ENCODE measurements at regions not wholly inside any gene's neighbourhood (a gene's known extent, or its start where the extent isn't known, plus 50 kb on each side); places are given as distances from the start of the nearest gene placed in this dataset.

DNA sequence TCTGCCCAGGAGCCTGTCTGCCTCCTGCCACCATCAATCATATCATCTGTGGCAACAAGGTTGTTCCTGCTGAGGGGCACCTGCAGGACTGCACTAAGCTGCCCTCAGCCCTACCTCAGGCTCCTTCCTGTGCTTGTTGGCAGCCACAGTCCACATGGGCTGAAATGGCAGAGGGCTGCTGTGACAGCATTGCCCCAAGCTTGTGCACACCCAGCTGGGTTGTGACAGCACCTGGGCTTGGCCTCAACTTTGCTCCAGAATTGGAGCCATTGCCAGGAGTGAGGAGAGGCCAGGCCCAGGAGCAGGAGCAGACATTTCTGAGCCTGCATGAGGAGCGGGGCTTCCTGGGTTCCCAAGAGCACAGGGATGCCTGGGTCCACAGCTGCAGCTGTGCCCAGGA is 340.9 kb upstream of the CHRM2 start:
- Histone ChIP-seq H3K27me3 (no peaks in the 10 kb centered on the region), H3K36me3 (no peaks in the 10 kb centered on the region), H3K9me3 (peaks cover 0 to 5% (median 0%) of the 10 kb centered on the region in 11 donors), H3K27ac (no peak overlapping the region), H3K4me1 (no peaks in the 10 kb centered on the region), H3K4me3 (no peak overlapping the region)
- ATAC-seq = peak in 1 of 8 donors; percentile 38
- WGBS, 2 donors = 96 to 100% methylated on average over 1 of the region's 1 CpG
- TF ChIP-seq, protein P1, sequence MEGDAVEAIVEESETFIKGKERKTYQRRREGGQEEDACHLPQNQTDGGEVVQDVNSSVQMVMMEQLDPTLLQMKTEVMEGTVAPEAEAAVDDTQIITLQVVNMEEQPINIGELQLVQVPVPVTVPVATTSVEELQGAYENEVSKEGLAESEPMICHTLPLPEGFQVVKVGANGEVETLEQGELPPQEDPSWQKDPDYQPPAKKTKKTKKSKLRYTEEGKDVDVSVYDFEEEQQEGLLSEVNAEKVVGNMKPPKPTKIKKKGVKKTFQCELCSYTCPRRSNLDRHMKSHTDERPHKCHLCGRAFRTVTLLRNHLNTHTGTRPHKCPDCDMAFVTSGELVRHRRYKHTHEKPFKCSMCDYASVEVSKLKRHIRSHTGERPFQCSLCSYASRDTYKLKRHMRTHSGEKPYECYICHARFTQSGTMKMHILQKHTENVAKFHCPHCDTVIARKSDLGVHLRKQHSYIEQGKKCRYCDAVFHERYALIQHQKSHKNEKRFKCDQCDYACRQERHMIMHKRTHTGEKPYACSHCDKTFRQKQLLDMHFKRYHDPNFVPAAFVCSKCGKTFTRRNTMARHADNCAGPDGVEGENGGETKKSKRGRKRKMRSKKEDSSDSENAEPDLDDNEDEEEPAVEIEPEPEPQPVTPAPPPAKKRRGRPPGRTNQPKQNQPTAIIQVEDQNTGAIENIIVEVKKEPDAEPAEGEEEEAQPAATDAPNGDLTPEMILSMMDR (IDR thresholded peaks at IDR 0.05) = no peak
- intact Hi-C loops (cut with DNase I) = no loop called here
- no peak for DNase-seq

DNA sequence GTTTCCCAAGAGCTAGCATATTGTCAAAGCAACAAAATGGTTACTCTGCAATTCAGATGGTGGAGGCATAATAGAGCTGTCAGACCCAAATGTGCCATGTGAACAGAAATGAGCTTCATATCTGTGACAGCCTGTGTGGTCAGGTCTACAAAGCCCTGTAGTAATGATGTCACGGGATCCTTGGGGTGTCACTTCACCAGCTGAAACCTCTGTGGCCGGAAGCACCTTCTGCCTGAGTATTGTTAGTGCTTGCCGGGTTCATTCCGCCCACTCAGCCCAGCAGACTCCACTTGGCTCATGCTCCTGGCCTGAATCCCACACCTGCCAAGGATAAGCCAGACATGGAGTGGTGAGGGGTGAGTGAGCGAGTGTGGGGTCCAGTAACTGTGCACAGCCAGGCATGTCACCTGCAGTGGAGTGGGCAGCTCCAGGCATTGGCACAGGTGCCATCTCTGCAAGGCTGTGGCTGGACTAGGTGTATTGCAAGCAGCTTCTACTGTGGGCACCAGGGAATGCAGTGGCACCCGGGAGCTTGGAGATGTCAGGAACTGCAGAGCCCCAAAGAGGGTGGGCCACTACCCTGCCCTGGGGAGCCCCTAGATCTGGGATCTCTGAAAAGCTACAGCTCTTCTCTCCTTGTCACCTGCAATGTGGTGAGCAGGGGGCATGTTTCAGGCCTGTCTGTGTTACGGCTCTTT is 341.9 kb upstream of the CHRM2 start:
- Histone ChIP-seq H3K9me3 (peaks cover 0 to 5% (median 0%) of the 10 kb centered on the region in 11 donors), H3K27me3 (no peaks in the 10 kb centered on the region), H3K4me1 (no peaks in the 10 kb centered on the region), H3K36me3 (no peaks in the 10 kb centered on the region), H3K27ac (no peak overlapping the region), H3K4me3 (no peak overlapping the region)
- TF ChIP-seq, protein P1 (IDR thresholded peaks at IDR 0.05) = no peak
- DNase-seq (no peak), ATAC-seq (peak in 2 of 8 donors; percentile 7 to 39)
- intact Hi-C loops (cut with DNase I) = no loop called here
- WGBS, 2 donors = 71 to 78% methylated on average over 7 of the region's 7 CpGs

DNA sequence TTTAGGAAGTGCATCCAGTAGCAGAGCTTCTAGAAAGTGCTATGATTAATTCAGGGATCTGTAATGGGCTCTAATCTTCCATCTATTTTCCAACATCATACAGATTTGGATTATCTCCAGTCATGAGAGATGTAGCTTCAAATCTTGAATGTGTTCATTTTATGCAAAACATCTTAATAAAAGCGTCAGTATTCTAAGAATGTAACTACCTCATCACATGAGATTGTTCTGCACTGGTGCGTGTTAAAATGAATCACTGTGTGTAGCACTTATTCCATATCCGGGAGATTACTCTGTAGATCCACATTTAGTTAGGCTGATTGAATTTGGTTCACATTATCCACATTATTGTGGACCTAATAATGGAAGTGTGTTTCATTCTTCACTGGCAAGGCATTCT is 344.9 kb upstream of the CHRM2 start:
- TF ChIP-seq, protein P1 (IDR thresholded peaks at IDR 0.05) = no peak
- 70 to 71% methylated on average over 3 of the region's 3 CpGs for WGBS, 2 donors
- intact Hi-C loops (cut with DNase I) = no loop called here

DNA sequence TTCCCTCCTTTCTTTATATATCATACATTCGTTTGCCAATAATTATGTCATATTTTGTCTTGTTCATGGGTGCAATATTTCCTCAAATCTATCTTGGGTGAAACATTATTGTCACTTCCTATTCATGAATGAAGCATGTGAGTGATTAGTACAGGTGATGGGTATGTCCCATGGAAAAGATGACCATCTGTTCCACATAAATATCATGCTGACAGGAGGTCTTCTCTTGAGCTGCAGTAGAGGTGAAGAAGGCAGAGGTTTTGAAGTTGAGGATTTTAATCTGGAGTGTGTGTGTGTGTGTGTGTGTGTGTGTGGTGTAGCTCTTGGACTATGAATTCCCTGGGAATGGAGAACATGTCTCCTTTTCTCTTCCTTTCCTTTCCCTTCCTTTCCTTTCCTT is 350.5 kb upstream of the CHRM2 start:
- Histone ChIP-seq H3K36me3 (no peaks in the 10 kb centered on the region), H3K27ac (no peak overlapping the region), H3K9me3 (peaks cover 0 to 7% (median 0%) of the 10 kb centered on the region in 11 donors), H3K4me1 (no peaks in the 10 kb centered on the region), H3K4me3 (no peak overlapping the region), H3K27me3 (no peaks in the 10 kb centered on the region)
- no peak for ATAC-seq
- DNase-seq = no peak
- 66 to 73% methylated on average over 1 of the region's 1 CpG for WGBS, 2 donors
- intact Hi-C loops (cut with DNase I) = no loop called here
- TF ChIP-seq, protein P1 (IDR thresholded peaks at IDR 0.05) = no peak

More for the DNA sequence above, 344.9 kb upstream of the CHRM2 start:
- Histone ChIP-seq H3K4me3 (no peak overlapping the region), H3K27ac (no peak overlapping the region), H3K27me3 (no peaks in the 10 kb centered on the region), H3K4me1 (no peaks in the 10 kb centered on the region), H3K36me3 (no peaks in the 10 kb centered on the region), H3K9me3 (peaks cover 0 to 3% (median 0%) of the 10 kb centered on the region in 11 donors)
- no peak for DNase-seq
- ATAC-seq = no peak
